Esophagus muscularis mucosa (tissue), 4 donors: ENCODE measurements at regions not wholly inside any gene's neighbourhood (a gene's known extent, or its start where the extent isn't known, plus 50 kb on each side); places are given as distances from the start of the nearest gene placed in this dataset.

Experiments used
- DNase-seq: peaks from one replicate; pipeline ENCODE4 v3.0.0-alpha.2; 2017; ENCODE audit errors: extremely low spot score
- H3K27ac ChIP-seq, 4 donors: fragments of 200-600 bp; sonication (generic); replicated peaks in 1 of 4; 1 replicate in 3 of 4; 2 replicates in 1 of 4; pipeline ENCODE4 v1.5.1; 2016 to 2019; ENCODE audit warnings: mild to moderate bottlenecking in 1 of 4
- H3K27me3 ChIP-seq, 4 donors: fragments of 200-600 bp; sonication (generic); one replicate each; pipeline versions ENCODE4 v1.5.1 to v1.6.0; 2016 to 2019
- H3K36me3 ChIP-seq, 4 donors: fragments of 200-600 bp; sonication (generic); one replicate each; pipeline ENCODE4 v1.5.1; 2016 to 2019
- H3K4me1 ChIP-seq, 4 donors: fragments of 200-600 bp; sonication (generic); one replicate each; pipeline ENCODE4 v1.5.1; 2016 to 2019
- H3K4me3 ChIP-seq, 4 donors: fragments of 200-600 bp; sonication (generic); 1 replicate in 2 of 4; 2 replicates in 2 of 4; pipeline ENCODE4 v1.5.1; 2016 to 2019; ENCODE audit warnings: mild to moderate bottlenecking in 4 of 4, moderate library complexity in 1 of 4
- H3K9me3 ChIP-seq, 4 donors: fragments of 200-600 bp; sonication (generic); 1 replicate in 3 of 4; 2 replicates in 1 of 4; pipeline ENCODE4 v1.5.1; 2016 to 2019
- CTCF ChIP-seq, 3 experiments: fragments of 200-600 bp in 2 of 3; fragments of 450-650 bp in 1 of 3; sonication (generic) in 2 of 3; IDR thresholded peaks; one replicate each; pipeline ENCODE4 v1.5.1; 2017 to 2019; ENCODE audit warnings: antibody characterized with exemption in 3 of 3, mild to moderate bottlenecking in 2 of 3, moderate library complexity in 1 of 3
- EP300 ChIP-seq: sonication (generic); formaldehyde crosslinking; IDR thresholded peaks from one replicate; pipeline ENCODE4 v1.6.1; 2017; ENCODE audit warnings: antibody characterized with exemption
- POLR2A ChIP-seq: fragments of 450-650 bp; IDR thresholded peaks from one replicate; pipeline ENCODE4 v1.6.1; 2017; ENCODE audit warnings: antibody characterized with exemption, moderate library complexity, mild to moderate bottlenecking, low read depth
- POLR2AphosphoS5 ChIP-seq, 2 donors: sonication (generic); formaldehyde crosslinking; IDR thresholded peaks; one replicate each; pipeline ENCODE4 v1.6.1; 2017; ENCODE audit warnings: antibody characterized with exemption in 2 of 2
- WGBS: methylation state at CpG from one replicate; pipeline ENCODE4 v1.1.5; 2018; 5-methylcytosine and 5-hydroxymethylcytosine counted together
- intact Hi-C: fragments of 100-400 bp; cut with DNase I; formaldehyde crosslinking; loops from one replicate; pipeline ENCODE4 v1.15.1; 2023

- 100% methylated on average over 1 of the region's 1 CpG for WGBS
- intact Hi-C loops: no loop called here
- no peak for TF ChIP-seq CTCF (IDR thresholded peaks at IDR 0.05)
- TF ChIP-seq POLR2AphosphoS5 (IDR thresholded peaks at IDR 0.05): no peak
- TF ChIP-seq EP300: no peak
- TF ChIP-seq POLR2A: no peak
- peaks cover 0 to 7% (median 0%) of the 10 kb centered on the region in 4 donors for H3K4me1 ChIP-seq
- H3K36me3 ChIP-seq: no peaks in the 10 kb centered on the region
- no peak overlapping the region for H3K27ac ChIP-seq
- no peak for DNase-seq
- H3K27me3 ChIP-seq: no peaks in the 10 kb centered on the region
- H3K9me3 ChIP-seq: peaks cover 0 to 7% (median 3%) of the 10 kb centered on the region in 4 donors
- no peak overlapping the region for H3K4me3 ChIP-seq
These were observed 462.2 kb downstream of the FOXO1 start for GRCh38 chr13:40204246-40204645.

- WGBS: 85% methylated on average over 4 of the region's 4 CpGs
- Histone ChIP-seq H3K36me3 (no peaks in the 10 kb centered on the region), H3K4me1 (peaks cover 0 to 7% (median 0%) of the 10 kb centered on the region in 4 donors), H3K4me3 (no peak overlapping the region), H3K27me3 (no peaks in the 10 kb centered on the region), H3K27ac (no peak overlapping the region), H3K9me3 (peaks cover 0 to 7% (median 3%) of the 10 kb centered on the region in 4 donors)
- TF ChIP-seq CTCF (IDR thresholded peaks at IDR 0.05) (no peak), POLR2AphosphoS5 (IDR thresholded peaks at IDR 0.05) (no peak), EP300 (no peak), POLR2A (no peak)
- no peak for DNase-seq
- intact Hi-C loops: no loop called here
These were observed 460.6 kb downstream of the FOXO1 start for GRCh38 chr13:40205771-40206240.

- 75% methylated on average over 6 of the region's 6 CpGs for WGBS
- intact Hi-C loops: no loop called here
- Histone ChIP-seq H3K36me3 (no peaks in the 10 kb centered on the region), H3K9me3 (peaks cover 0 to 7% (median 3%) of the 10 kb centered on the region in 4 donors), H3K4me3 (no peak overlapping the region), H3K27me3 (no peaks in the 10 kb centered on the region), H3K27ac (no peak overlapping the region), H3K4me1 (peaks cover 0 to 7% (median 0%) of the 10 kb centered on the region in 4 donors)
- no peak for DNase-seq
- TF ChIP-seq POLR2AphosphoS5 (IDR thresholded peaks at IDR 0.05) (no peak), CTCF (IDR thresholded peaks at IDR 0.05) (no peak), EP300 (no peak), POLR2A (no peak)
These were observed 460.0 kb downstream of the FOXO1 start for GRCh38 chr13:40206241-40207000.

- Histone ChIP-seq H3K4me1 (peaks cover 0 to 7% (median 0%) of the 10 kb centered on the region in 4 donors), H3K4me3 (no peak overlapping the region), H3K27ac (no peak overlapping the region), H3K36me3 (no peaks in the 10 kb centered on the region), H3K27me3 (no peaks in the 10 kb centered on the region), H3K9me3 (peaks cover 0 to 7% (median 3%) of the 10 kb centered on the region in 4 donors)
- intact Hi-C loops: no loop called here
- no peak for TF ChIP-seq POLR2AphosphoS5 (IDR thresholded peaks at IDR 0.05)
- WGBS: 81% methylated on average over 6 of the region's 6 CpGs
- no peak for DNase-seq
These were observed 459.4 kb downstream of the FOXO1 start for GRCh38 chr13:40207001-40207478.

- no peak for TF ChIP-seq CTCF (IDR thresholded peaks at IDR 0.05)
- no peak for TF ChIP-seq POLR2A
- TF ChIP-seq POLR2AphosphoS5 (IDR thresholded peaks at IDR 0.05): no peak
- no peak for TF ChIP-seq EP300
- Histone ChIP-seq H3K4me3 (no peak overlapping the region), H3K27ac (no peak overlapping the region), H3K27me3 (no peaks in the 10 kb centered on the region), H3K36me3 (no peaks in the 10 kb centered on the region), H3K9me3 (peaks cover 0 to 7% (median 3%) of the 10 kb centered on the region in 4 donors), H3K4me1 (peaks cover 0 to 7% (median 0%) of the 10 kb centered on the region in 4 donors)
- DNase-seq: no peak
- 89% methylated on average over 4 of the region's 4 CpGs for WGBS
- intact Hi-C loops: no loop called here
These were observed 457.9 kb downstream of the FOXO1 start for GRCh38 chr13:40208517-40208916.
